Gastroesophageal sphincter (tissue), 4 donors: ENCODE measurements at regions not wholly inside any gene's neighbourhood (a gene's known extent, or its start where the extent isn't known, plus 50 kb on each side); places are given as distances from the start of the nearest gene placed in this dataset.

ENCODE experiments used
- ATAC-seq: fragments of 150-250 bp; one replicate; pipeline ENCODE4 v1.9.1; 2016; ENCODE audit warnings: mild to moderate bottlenecking, moderate library complexity
- H3K27ac ChIP-seq, 4 donors: fragments of 200-600 bp; sonication (generic) in 3 of 4; 1 replicate in 3 of 4; 2 replicates in 1 of 4; pipeline ENCODE4 v1.5.1; 2016 to 2019
- H3K27me3 ChIP-seq: fragments of 200-600 bp; sonication (generic); one replicate; pipeline ENCODE4 v1.5.1; 2019
- H3K36me3 ChIP-seq, 2 donors: fragments of 200-600 bp; sonication (generic); one replicate each; pipeline ENCODE4 v1.5.1; 2019; ENCODE audit warnings: control low read depth in 1 of 2
- H3K4me1 ChIP-seq, 3 donors: fragments of 200-600 bp; sonication (generic); 1 replicate in 2 of 3; 2 replicates in 1 of 3; pipeline ENCODE4 v1.5.1; 2016 to 2019; ENCODE audit warnings: control low read depth in 2 of 3
- H3K4me3 ChIP-seq, 2 donors: fragments of 200-600 bp; sonication (generic); one replicate each; pipeline ENCODE4 v1.5.1; 2019; ENCODE audit warnings: mild to moderate bottlenecking in 1 of 2, moderate library complexity in 1 of 2
- H3K9me3 ChIP-seq, 3 donors: fragments of 200-600 bp; sonication (generic); one replicate each; pipeline ENCODE4 v1.5.1; 2017 to 2019; ENCODE audit warnings: control low read depth in 2 of 3
- EP300 ChIP-seq: sonication (generic); formaldehyde crosslinking; IDR thresholded peaks from one replicate; pipeline ENCODE4 v1.6.1; 2017; ENCODE audit warnings: antibody characterized with exemption, mild to moderate bottlenecking
- POLR2A ChIP-seq, 2 donors: fragments of 450-650 bp; IDR thresholded peaks; one replicate each; pipeline ENCODE4 v1.6.1; 2017; ENCODE audit warnings: antibody characterized with exemption in 2 of 2, mild to moderate bottlenecking in 2 of 2, moderate library complexity in 1 of 2
- POLR2AphosphoS5 ChIP-seq: sonication (generic); formaldehyde crosslinking; IDR thresholded peaks from one replicate; pipeline ENCODE4 v1.6.1; 2017; ENCODE audit warnings: antibody characterized with exemption
- WGBS, 2 donors: methylation state at CpG; one replicate each; pipeline ENCODE4 v1.1.5; 2018; ENCODE audit warnings: low coverage in 1 of 2; 5-methylcytosine and 5-hydroxymethylcytosine counted together
- TF ChIP-seq, protein P1 (sequence below), 4 experiments: fragments of 200-600 bp in 2 of 4; fragments of 450-650 bp in 2 of 4; sonication (generic) in 1 of 4; IDR thresholded peaks; one replicate each; pipeline ENCODE4 v1.5.1; 2017 to 2019; ENCODE audit warnings: antibody characterized with exemption in 4 of 4, mild to moderate bottlenecking in 2 of 4, moderate library complexity in 2 of 4

DNA sequence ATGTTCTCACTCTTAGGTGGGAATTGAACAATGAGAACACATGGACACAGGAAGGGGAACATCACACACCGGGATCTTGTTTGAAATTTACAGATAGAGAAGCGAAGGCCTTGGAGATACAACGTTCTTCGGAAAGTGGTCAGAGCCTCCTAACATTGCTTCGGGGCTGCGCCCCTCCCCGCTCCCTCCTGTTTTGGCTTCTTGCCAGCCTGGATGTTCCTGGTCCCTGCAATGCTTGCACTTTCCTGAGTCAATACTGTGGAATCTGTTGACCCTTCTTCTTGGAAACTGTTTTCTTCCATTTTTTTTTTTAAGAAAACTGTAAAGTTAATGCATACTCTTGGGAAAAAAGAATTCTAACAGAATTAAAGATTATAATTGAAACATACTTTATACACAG is 360.8 kb downstream of the SOCS6 start:
- H3K4me1 ChIP-seq = no peaks in the 10 kb centered on the region
- no peak overlapping the region for H3K27ac ChIP-seq
- H3K4me3 ChIP-seq = no peak overlapping the region
- H3K27me3 ChIP-seq = no peaks in the 10 kb centered on the region
- H3K9me3 ChIP-seq = no peaks in the 10 kb centered on the region
- TF ChIP-seq, protein P1, sequence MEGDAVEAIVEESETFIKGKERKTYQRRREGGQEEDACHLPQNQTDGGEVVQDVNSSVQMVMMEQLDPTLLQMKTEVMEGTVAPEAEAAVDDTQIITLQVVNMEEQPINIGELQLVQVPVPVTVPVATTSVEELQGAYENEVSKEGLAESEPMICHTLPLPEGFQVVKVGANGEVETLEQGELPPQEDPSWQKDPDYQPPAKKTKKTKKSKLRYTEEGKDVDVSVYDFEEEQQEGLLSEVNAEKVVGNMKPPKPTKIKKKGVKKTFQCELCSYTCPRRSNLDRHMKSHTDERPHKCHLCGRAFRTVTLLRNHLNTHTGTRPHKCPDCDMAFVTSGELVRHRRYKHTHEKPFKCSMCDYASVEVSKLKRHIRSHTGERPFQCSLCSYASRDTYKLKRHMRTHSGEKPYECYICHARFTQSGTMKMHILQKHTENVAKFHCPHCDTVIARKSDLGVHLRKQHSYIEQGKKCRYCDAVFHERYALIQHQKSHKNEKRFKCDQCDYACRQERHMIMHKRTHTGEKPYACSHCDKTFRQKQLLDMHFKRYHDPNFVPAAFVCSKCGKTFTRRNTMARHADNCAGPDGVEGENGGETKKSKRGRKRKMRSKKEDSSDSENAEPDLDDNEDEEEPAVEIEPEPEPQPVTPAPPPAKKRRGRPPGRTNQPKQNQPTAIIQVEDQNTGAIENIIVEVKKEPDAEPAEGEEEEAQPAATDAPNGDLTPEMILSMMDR (IDR thresholded peaks at IDR 0.05) = no peak
- no peak for TF ChIP-seq POLR2A (IDR thresholded peaks at IDR 0.05)
- no peak for TF ChIP-seq EP300
- no peak for TF ChIP-seq POLR2AphosphoS5
- no peaks in the 10 kb centered on the region for H3K36me3 ChIP-seq
- ATAC-seq = no peak
- WGBS, 2 donors = 80 to 91% methylated on average over 1 to 7 of the region's 7 CpGs

DNA sequence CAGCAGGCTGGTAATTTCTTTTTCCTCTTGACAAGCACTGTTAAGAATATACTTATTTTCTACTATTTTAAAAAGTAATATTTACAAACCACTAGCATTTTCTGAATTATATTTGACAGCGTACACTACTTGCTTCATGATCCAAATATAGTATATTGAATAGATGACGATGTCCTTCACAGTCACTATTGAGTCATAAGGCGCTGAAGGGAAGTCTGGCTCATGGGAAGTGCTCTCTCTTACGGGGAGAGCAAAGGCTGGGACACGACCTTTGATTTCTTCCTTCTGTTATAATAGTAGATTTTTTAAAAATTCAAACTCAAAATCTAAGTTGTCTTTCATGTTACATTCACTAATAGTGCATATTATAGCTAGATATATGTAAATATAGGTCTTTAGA is 357.1 kb downstream of the SOCS6 start:
- Histone ChIP-seq H3K36me3 (no peaks in the 10 kb centered on the region), H3K27me3 (no peaks in the 10 kb centered on the region), H3K9me3 (no peaks in the 10 kb centered on the region), H3K4me1 (no peaks in the 10 kb centered on the region), H3K27ac (no peak overlapping the region), H3K4me3 (no peak overlapping the region)
- WGBS, 2 donors = 53 to 67% methylated on average over 5 of the region's 5 CpGs
- TF ChIP-seq, protein P1 (IDR thresholded peaks at IDR 0.05) = no peak
- TF ChIP-seq POLR2AphosphoS5 (no peak), EP300 (no peak), POLR2A (IDR thresholded peaks at IDR 0.05) (no peak)
- ATAC-seq = no peak

DNA sequence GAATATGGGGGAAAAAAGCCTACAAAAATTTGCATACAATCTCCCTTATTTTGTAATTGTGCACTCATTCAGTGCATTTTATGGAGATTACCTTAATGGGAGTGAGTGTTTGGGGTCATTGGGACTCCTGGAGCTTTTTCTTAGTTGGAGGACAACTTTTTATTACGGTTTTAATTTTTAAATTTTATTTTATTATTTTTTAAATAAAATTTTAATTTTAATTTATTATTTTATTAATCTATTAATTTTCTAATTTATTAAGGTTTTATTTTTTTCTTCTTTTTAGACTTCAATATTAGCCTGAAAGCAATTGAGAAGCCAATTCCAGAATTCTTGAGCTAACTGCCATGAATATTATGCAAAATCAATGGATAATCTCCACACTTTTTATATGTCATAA is 355.0 kb downstream of the SOCS6 start:
- ATAC-seq = no peak
- no peak overlapping the region for H3K27ac ChIP-seq
- 29 to 100% methylated on average over 1 of the region's 1 CpG for WGBS, 2 donors
- H3K9me3 ChIP-seq = no peaks in the 10 kb centered on the region
- no peaks in the 10 kb centered on the region for H3K36me3 ChIP-seq
- TF ChIP-seq POLR2AphosphoS5 (no peak), EP300 (no peak), POLR2A (IDR thresholded peaks at IDR 0.05) (no peak)
- TF ChIP-seq, protein P1 (IDR thresholded peaks at IDR 0.05) = no peak
- no peaks in the 10 kb centered on the region for H3K27me3 ChIP-seq
- H3K4me3 ChIP-seq = no peak overlapping the region
- H3K4me1 ChIP-seq = no peaks in the 10 kb centered on the region

DNA sequence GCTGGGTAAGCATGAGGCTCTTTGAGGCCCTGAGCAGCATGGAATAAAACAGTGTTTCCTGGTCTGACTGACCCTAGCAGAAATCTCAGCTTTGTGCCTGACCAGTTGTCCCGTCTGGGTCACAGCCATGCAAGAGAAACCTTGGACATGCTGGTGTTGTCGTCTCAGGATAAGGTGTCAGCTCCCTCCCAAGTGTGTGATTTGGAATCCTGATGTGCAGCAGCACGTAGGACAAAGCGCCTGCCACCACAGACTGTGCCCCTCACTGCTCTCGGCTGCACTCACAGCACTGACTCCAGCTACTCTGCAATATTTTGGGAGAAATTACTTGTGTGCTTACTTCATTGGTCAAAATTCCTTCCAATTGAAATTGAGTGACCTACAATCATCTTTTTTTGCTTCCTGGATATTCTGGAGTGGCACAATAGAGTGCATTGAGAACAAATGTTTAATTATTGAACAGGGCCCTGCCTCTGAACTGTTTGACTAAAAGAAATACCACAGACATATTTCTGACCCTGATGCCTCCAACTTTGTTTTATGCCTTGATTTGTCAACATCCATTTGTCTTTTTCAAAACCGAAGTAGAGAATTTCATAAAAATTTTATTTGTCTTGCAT is 352.4 kb downstream of the SOCS6 start:
- no peak for ATAC-seq
- TF ChIP-seq EP300 = no peak
- no peak for TF ChIP-seq POLR2A (IDR thresholded peaks at IDR 0.05)
- TF ChIP-seq POLR2AphosphoS5 = no peak
- TF ChIP-seq, protein P1 (IDR thresholded peaks at IDR 0.05) = no peak
- 33 to 70% methylated on average over 2 to 4 of the region's 6 CpGs for WGBS, 2 donors

DNA sequence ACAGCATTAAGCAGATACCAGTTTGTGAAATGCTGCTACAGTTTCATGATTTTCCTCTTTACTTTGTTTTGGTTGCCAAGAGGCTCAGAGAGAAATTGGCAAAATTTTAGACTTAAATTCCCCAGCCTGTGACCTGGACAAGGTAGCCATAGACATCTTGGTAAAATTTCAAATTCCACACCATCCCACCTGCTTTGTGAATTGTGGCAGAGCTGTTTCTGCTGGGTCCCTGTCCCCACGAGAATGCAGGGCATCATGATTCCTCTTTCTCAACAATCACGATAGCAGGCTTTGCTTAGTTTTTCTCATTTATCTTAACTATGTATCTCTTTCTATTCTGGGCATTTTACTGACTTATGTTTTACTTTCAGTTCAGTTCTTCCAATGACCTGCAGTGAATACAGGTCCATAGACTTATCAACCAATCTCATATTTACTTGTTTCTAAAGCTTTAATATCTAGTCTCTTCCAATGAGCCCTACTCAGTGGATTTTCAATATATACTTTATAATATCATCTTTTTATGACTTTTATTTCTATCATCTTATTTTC is 351.6 kb downstream of the SOCS6 start:
- no peaks in the 10 kb centered on the region for H3K4me1 ChIP-seq
- ATAC-seq = no peak
- 40 to 52% methylated on average over 1 to 2 of the region's 2 CpGs for WGBS, 2 donors

More for the DNA sequence above, 352.4 kb downstream of the SOCS6 start:
- Histone ChIP-seq H3K27me3 (no peaks in the 10 kb centered on the region), H3K9me3 (peaks cover 0 to 6% (median 0%) of the 10 kb centered on the region in 3 donors), H3K27ac (no peak overlapping the region), H3K4me1 (no peaks in the 10 kb centered on the region), H3K4me3 (no peak overlapping the region), H3K36me3 (no peaks in the 10 kb centered on the region)

More for the DNA sequence above, 351.6 kb downstream of the SOCS6 start:
- no peak for TF ChIP-seq POLR2A (IDR thresholded peaks at IDR 0.05)
- TF ChIP-seq, protein P1 (IDR thresholded peaks at IDR 0.05) = no peak
- no peak for TF ChIP-seq POLR2AphosphoS5
- TF ChIP-seq EP300 = no peak
- Histone ChIP-seq H3K27me3 (no peaks in the 10 kb centered on the region), H3K4me3 (no peak overlapping the region), H3K27ac (no peak overlapping the region), H3K36me3 (no peaks in the 10 kb centered on the region), H3K9me3 (peaks cover 0 to 6% (median 0%) of the 10 kb centered on the region in 3 donors)
